ENCODE measurements at regions not wholly inside any gene's neighbourhood (a gene's known extent, or its start where the extent isn't known, plus 50 kb on each side); places are given as distances from the start of the nearest gene placed in this dataset.
"Not testable (repeated sequence)": the region's sequence is repeated elsewhere in the genome, so short reads cannot be mapped to it uniquely, and the experiment has no call there.

DNA sequence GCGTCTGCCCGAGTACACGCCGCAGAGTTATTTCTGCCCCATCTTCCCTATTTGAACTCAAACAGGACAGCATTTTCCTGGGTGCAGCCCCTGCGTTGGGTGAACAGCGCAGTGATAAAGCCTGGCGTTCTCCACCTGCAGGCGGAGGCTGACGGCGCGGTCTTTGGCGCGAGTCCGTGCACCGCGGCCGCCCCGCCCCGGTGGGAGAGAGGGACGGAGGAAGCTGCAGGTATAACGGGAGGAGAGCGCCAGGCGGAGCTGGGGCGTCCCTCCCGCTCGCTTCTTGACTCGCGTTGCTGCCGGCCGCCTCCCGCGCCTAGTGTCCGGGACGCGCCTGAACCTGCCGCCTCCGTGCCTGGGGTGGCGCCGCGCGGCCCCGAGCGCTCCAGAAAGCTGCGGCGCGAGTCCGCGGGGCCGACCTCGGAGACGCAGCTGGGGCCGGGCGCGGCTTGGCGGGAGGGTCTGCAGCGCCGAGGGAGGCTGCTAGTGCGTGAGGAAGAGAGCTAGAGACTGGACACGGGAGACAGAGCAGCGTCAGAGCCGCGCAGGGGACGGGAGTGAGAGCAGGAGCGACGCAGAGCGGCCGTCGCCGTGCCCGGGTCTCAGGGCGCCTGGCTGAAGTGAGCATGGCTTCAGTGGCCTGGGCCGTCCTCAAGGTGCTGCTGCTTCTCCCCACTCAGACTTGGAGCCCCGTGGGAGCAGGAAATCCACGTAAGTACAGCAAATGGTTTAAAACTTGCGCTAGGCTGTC lies 140.7 kb downstream of the SPATA31A7 start:
- peak overlapping the region; percentile 66 for H3K4me3 Mint-ChIP-seq
- H3K9me3 Mint-ChIP-seq; H3K4me1 Mint-ChIP-seq; H3K27ac Mint-ChIP-seq; H3K27me3 Mint-ChIP-seq (ENCODE audit: low read depth, poor library complexity); H3K36me3 Mint-ChIP-seq (ENCODE audit: low read depth): not testable (repeated sequence)
- peak; percentile 33 for DNase-seq

DNA sequence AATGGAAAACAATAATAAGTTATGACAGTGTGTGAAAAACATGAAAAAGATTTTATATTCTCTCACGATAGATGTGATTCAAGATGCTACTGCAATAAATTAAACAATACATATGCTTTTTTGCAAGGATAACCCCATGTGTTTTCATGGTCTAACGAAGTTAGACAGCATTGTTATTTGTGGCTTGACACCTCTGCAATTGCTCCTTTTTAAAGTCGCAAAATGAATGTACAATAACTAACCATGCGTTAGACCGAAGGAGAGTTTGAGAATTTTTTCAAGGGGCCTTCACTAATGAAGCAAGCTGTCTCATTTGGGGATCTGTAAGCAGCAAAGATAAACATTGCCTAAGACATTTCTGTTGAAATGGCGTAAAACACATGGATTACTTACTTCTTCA lies 167.1 kb downstream of the SPATA31A7 start:
- H3K9me3 Mint-ChIP-seq; H3K36me3 Mint-ChIP-seq (ENCODE audit: low read depth); H3K4me3 Mint-ChIP-seq; H3K4me1 Mint-ChIP-seq; H3K27ac Mint-ChIP-seq; DNase-seq; H3K27me3 Mint-ChIP-seq (ENCODE audit: low read depth, poor library complexity): not testable (repeated sequence)

DNA sequence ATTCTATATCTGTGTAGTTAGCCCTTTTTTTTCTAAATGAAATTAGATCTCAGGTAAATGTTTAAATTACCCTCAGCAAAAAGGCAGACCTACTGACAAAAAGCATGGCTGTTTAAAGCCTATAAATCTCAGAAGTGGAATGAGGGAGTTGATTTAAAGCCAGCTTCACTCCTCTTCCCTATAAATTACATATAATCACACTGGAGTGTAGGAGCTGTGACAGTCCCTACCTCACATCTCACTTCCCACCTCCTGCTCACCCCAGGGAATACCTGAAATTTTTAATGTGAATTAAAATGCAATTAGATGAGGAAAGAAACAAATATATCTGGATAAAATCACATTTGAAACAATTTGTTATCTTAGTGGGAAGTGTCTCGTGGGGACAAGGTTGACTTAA lies 184.6 kb downstream of the SPATA31A7 start:
- H3K4me1 Mint-ChIP-seq; H3K36me3 Mint-ChIP-seq (ENCODE audit: low read depth); DNase-seq; H3K27ac Mint-ChIP-seq; H3K27me3 Mint-ChIP-seq (ENCODE audit: low read depth, poor library complexity); H3K4me3 Mint-ChIP-seq; H3K9me3 Mint-ChIP-seq: not testable (repeated sequence)

DNA sequence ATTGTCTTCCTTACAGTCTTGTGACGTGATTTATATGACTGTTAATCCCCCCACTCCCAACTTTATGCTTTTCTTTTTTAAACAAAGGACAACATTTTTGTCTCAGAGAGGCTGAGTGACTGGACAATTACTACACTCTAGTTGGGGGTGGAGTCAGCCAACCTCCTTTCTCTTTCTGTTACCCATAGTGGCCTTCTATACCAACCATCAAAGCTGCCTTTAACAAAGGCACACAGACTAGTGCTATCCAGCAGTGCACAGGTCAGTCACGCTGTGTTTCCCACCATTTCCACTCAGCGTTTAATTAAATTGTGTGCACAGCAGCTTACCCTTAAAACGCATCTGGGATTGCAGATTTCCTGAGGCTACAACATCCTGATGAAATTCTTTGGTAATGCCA lies 186.3 kb downstream of the SPATA31A7 start:
- not testable (repeated sequence) for H3K27ac Mint-ChIP-seq; H3K4me3 Mint-ChIP-seq; H3K27me3 Mint-ChIP-seq (ENCODE audit: low read depth, poor library complexity); H3K9me3 Mint-ChIP-seq; DNase-seq; H3K36me3 Mint-ChIP-seq (ENCODE audit: low read depth); H3K4me1 Mint-ChIP-seq

DNA sequence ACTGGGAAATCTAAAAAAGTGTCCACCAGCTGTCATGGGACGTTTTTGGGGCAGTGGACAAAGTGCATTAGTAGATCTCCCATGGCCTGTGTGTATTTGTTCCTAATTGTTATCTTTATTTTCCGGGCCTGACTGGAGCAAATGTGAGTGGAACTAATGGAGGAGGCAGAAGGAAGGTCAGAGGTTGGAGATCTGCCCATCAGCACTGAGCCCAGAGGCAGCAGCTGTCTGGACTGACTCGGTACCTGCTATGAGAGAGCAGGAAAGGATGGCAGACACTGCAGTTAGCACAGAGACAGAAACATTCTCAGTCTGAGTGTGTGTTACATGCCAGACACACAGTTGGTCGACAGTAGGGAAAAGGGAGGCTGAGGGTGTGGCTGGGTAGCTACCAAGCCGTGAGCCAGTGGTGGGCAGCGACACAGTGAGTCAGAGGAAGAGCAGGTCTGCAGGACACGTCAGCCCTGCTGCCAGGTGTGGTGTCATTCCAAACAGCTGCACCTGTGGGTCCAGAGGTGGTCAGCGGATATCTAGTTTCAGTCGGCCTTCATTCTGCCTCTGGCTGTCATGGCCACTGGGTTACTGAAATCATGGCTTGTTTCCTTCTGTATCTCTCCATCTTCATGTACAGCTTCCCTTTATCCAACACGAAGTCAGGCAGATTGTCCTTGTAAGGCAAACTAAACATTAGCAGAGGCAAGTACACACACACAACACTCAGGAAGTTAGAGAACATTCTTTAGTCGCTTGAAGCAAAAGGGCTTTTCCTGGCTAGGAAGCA lies 196.4 kb downstream of the SPATA31A7 start:
- H3K27me3 Mint-ChIP-seq (ENCODE audit: low read depth, poor library complexity); DNase-seq; H3K4me1 Mint-ChIP-seq; H3K4me3 Mint-ChIP-seq; H3K9me3 Mint-ChIP-seq; H3K27ac Mint-ChIP-seq; H3K36me3 Mint-ChIP-seq (ENCODE audit: low read depth): not testable (repeated sequence)

DNA sequence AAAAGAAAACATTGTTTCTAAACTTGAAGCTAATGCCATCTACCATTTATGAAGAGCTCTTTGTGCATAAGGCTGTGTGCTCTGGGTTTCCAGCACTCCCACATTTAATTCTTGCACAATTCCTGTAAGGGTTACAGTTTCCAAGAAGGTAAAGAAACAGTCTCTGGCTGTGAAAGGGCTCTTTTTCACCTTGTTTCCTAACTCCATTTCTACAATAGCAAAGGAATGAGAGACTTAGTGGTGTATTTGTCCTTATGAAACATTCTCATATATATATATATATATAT lies 196.9 kb downstream of the SPATA31A7 start:
- DNase-seq; H3K27ac Mint-ChIP-seq; H3K9me3 Mint-ChIP-seq; H3K4me3 Mint-ChIP-seq; H3K4me1 Mint-ChIP-seq; H3K27me3 Mint-ChIP-seq (ENCODE audit: low read depth, poor library complexity); H3K36me3 Mint-ChIP-seq (ENCODE audit: low read depth): not testable (repeated sequence)

DNA sequence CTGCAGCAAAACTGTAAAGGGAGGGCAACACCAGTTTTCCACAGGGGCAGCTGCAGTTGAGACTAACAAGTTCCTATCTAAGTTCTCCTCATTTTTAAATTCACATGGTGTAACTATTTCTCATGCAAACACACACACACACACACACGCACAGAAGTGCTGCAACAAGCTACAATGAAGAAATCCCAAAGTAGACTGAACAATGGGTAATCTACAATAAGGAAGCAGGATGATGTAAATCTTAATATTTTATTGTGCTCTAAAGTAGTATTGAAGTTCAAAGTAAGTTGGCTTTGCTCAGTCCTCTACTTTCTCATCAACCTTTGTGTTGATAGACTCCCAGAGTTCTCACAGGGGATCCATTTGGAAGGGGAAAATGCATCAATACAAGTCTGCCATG lies 212.9 kb downstream of the SPATA31A7 start:
- not testable (repeated sequence) for H3K27ac Mint-ChIP-seq; H3K9me3 Mint-ChIP-seq; DNase-seq; H3K4me3 Mint-ChIP-seq; H3K36me3 Mint-ChIP-seq (ENCODE audit: low read depth); H3K27me3 Mint-ChIP-seq (ENCODE audit: low read depth, poor library complexity); H3K4me1 Mint-ChIP-seq

DNA sequence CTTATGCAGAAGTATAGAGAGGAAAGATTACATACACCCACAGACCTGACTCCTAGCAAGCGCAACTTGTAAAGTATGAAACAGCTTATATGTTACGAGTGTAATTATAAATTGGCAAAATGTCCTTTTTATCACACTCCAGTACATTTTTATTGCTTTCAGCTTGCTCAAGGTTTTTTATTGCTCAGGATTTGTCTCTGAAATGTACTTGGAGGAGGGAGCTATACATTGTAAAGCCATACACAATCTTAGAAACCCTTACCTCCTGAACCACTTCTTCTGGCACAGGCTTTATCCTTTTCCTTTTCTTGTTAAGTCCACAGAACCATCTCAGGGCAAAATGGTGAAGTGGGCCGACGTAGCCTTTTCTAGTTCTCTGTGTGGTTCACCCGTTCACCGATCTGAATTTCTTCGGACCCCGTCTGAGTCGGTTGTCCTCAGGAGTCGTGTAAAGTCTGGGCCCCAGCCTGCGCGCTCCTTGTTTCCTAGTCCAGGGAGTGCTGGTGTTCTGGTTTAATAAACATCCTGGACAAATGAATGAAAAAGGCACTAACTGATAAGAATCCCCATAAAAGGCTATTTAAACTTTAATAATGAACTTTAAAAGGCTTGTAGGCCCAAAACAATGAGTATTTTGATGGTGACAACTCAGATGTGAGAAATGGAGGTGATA lies 222.2 kb downstream of the SPATA31A7 start:
- DNase-seq; H3K9me3 Mint-ChIP-seq; H3K36me3 Mint-ChIP-seq (ENCODE audit: low read depth); H3K27me3 Mint-ChIP-seq (ENCODE audit: low read depth, poor library complexity); H3K4me1 Mint-ChIP-seq; H3K4me3 Mint-ChIP-seq; H3K27ac Mint-ChIP-seq: not testable (repeated sequence)

DNA sequence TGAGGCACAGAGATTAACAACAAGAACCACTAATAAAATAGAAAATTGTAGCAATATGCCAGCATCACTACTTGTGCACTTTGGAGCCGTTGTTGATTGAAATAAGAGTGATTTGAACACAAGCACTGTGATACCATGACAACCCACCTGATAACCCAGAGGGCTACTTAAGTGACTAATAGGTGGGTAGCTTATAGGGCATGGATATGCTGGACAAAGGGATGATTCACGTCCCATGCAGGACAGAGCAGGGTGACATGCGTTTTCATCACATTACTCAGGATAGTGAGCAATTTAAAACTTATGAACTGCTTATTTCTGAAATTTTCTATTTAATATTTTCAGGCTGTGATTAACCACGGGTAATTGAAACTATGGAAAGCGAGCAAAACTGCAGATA lies 222.9 kb downstream of the SPATA31A7 start:
- not testable (repeated sequence) for DNase-seq; H3K36me3 Mint-ChIP-seq (ENCODE audit: low read depth); H3K27ac Mint-ChIP-seq; H3K27me3 Mint-ChIP-seq (ENCODE audit: low read depth, poor library complexity); H3K9me3 Mint-ChIP-seq; H3K4me3 Mint-ChIP-seq; H3K4me1 Mint-ChIP-seq

DNA sequence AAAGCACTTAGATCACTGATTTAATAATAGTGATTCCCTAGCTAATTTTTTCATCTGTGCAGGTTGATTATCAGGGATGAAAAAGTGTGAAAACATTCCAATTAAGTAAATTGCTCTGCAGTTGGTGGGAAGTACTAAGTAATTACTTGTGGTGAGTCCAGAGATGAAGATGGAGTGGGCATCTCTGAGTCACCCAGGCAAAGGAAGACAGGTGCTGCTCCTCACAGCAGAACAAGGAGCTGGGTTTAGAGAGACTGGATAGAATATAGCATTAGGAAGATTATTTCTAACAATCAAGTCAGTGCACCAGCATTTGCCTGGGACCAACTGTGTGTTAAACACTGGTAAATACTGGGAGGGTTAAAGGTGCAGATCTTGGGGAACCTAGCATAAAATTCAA lies 228.3 kb downstream of the SPATA31A7 start:
- not testable (repeated sequence) for H3K27ac Mint-ChIP-seq; H3K27me3 Mint-ChIP-seq (ENCODE audit: low read depth, poor library complexity); H3K36me3 Mint-ChIP-seq (ENCODE audit: low read depth); H3K4me3 Mint-ChIP-seq; H3K9me3 Mint-ChIP-seq; DNase-seq; H3K4me1 Mint-ChIP-seq

DNA sequence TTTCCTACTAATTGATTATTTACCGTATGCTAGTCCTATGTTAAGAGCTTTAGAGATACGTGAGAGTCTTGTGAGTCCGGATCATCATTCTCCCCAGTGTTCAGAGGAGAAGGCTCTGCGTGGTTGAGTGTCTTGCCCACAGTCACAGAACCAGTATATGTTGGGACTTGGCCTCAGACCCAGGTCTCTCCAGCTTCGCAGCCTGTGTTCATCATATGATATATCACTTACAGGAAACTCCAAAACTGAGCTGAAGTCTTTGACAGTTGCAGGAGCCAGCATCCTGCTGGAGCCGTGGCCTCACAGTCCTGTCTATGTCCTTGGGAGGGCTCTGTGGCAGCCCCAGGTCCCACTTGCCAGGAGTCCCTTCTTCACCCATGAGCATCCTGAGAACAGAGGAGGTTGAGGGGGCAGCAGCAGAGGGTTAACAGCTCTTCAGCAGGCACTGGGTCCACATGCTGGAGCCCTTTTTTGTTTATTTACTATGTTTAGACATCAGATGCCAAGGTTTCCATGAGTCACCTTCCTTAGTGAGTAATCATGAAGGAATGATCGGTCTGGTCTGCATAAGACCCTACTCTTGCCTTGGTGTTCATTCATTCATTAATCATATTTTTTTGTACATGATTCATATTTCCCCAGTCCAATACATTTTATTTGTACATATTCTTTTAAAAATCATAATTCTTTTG lies 230.6 kb downstream of the SPATA31A7 start:
- H3K4me1 Mint-ChIP-seq; H3K9me3 Mint-ChIP-seq; H3K4me3 Mint-ChIP-seq; H3K27ac Mint-ChIP-seq; H3K27me3 Mint-ChIP-seq (ENCODE audit: low read depth, poor library complexity); DNase-seq; H3K36me3 Mint-ChIP-seq (ENCODE audit: low read depth): not testable (repeated sequence)

DNA sequence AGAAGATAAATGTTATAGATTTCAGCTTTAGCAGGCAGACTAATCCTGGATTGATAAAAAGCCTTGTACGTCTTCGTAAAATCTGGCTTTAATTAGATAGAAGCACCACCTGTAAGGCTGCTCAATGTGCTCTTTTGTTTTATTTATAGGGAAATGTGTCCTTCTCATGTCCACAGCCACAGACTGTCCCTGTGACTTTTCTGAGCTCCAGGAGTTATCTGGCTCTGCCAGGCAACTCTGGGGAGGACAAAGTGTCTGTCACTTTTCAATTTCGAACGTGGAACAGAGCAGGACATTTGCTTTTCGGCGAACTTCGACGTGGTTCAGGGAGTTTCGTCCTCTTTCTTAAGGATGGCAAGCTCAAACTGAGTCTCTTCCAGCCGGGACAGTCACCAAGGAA lies 257.4 kb downstream of the SPATA31A7 start:
- H3K9me3 Mint-ChIP-seq; H3K4me3 Mint-ChIP-seq; H3K27me3 Mint-ChIP-seq (ENCODE audit: low read depth, poor library complexity); H3K36me3 Mint-ChIP-seq (ENCODE audit: low read depth); H3K27ac Mint-ChIP-seq; H3K4me1 Mint-ChIP-seq; DNase-seq: not testable (repeated sequence)

DNA sequence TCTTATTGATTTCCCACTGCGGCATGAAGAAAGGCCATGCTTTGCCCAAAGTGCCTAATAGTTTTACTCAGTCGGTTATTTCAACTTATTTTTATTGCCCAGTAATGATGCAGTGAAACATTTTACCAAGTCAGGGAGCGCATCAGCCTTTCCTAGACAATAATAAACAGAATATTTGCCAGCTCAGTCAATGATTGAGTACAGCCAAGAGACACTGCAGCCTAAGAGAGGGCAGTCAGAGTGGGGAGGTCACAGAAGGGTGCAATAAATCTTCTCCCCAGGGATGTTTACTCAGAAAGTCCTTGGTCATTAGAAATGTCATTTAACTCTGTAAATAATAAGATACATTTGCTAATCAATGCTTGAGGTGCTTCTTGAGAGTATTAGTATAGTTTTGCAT lies 271.0 kb downstream of the SPATA31A7 start:
- DNase-seq; H3K27ac Mint-ChIP-seq; H3K4me3 Mint-ChIP-seq; H3K9me3 Mint-ChIP-seq; H3K27me3 Mint-ChIP-seq (ENCODE audit: low read depth, poor library complexity); H3K36me3 Mint-ChIP-seq (ENCODE audit: low read depth); H3K4me1 Mint-ChIP-seq: not testable (repeated sequence)

Data from nephron progenitor cell (in vitro differentiated cells).